GM18951 (cell line): ENCODE measurements at regions not wholly inside any gene's neighbourhood (a gene's known extent, or its start where the extent isn't known, plus 50 kb on each side); places are given as distances from the start of the nearest gene placed in this dataset.
"Not testable (repeated sequence)": the region's sequence is repeated elsewhere in the genome, so short reads cannot be mapped to it uniquely, and the experiment has no call there.

Source experiments
- POLR2A ChIP-seq: IDR thresholded peaks from 4 replicates; pipeline ENCODE4 v1.6.1; 2011; ENCODE audit warnings: mild to moderate bottlenecking; ENCODE audit not compliant: insufficient read length, insufficient read depth; ENCODE audit errors: extremely low read depth
- in situ Hi-C: fragments of 300-500 bp; cut with MboI; formaldehyde crosslinking; loops from one replicate; pipeline ENCODE4 v1.12.0; 2022; ENCODE audit warnings: low sequenced_read_pairs, mixed read lengths, inconsistent platforms; ENCODE audit not compliant: unreplicated experiment

GRCh38 chr1:234780531-234781162 lies 170.7 kb upstream of the IRF2BP2 start:
- no peak for TF ChIP-seq POLR2A
- in situ Hi-C loops, result no loop called here

DNA sequence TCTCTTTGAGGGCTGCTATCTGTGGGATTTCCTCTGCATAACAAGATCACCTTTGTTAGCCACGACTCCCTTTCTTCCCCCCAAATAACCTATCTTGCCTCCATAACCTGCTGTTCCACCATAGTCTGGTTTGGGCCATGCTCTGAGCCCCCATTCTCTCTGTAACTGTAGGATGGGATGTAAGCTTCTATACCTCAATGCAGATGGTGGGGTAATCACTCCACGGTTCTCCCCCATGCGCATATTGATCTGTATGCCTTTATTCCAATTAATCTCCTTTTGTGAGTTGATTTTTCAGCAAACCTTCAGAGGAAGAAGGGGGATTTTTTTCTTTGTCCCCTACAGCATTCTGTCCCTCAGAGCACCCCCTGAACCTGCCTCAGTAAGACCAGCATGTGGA lies 170.1 kb upstream of the IRF2BP2 start:
- in situ Hi-C loops, result no loop called here
- no peak for TF ChIP-seq POLR2A

GRCh38 chr1:234779600-234779999 lies 169.6 kb upstream of the IRF2BP2 start:
- in situ Hi-C loops, result not testable (repeated sequence)

DNA sequence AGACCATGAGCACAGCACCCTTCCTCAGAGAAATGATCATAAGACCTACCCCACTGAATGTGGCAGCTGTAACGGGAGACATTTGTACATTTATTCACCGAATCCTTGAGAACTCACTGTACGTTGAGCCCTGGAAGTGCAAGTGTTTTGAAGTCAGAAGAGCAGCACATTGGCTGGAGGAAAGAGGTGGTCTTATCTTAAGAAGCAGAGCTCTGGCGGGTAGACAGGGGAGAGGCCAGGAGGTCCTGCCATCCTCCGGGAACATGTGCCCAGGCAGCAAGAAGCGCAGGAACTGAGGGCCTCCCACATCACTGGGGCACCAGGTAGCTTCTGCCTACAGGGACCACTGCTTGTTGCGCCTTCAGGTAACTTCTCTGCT lies 169.2 kb upstream of the IRF2BP2 start:
- TF ChIP-seq POLR2A, result no peak
- in situ Hi-C loops, result no loop called here

DNA sequence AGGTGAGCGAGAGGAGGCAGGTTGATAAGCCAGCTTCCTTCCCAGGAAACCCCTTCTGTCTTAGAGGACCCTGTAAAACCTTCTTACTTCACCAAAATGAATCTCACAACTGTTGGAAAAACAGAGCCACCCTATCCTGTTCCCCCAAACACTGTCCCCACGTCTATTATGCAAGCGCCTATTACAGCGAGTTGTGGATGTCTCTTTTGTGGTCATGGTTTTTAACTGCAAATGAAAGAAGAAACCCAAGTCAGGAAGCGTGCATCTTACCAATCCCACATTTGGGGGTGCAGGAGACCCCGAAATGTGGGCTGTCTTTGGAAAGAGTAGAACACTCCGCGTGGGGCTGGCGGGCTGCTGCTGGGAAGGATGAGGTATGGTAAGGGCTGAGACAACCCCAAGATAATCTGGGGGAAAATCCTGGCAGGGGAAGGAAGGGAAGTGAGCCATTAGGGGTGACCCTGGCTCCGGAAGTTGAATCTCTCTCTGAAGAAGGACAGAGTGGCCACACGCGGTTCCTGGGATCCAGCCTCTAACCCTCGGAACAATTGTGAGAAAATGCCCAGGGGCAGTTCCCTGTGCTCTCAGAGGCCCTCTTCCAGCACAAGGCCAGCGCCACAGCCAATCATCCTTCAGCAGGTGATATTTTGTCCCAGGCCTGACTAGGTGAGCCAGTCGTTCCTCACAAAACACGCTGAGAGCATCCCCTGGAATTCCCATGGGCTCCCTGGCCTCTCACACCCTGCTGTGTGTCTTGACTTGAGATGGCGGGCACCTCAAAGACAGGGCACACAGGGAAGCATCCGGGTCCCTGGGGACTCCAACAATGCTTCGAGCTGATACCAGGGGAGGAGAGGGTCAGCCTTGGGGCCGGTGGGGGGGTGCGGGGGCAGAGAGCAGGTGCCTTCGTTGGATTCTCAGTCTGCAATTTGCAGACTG lies 168.5 kb upstream of the IRF2BP2 start:
- no peak for TF ChIP-seq POLR2A
- in situ Hi-C loops, result no loop called here

GRCh38 chr1:234777856-234778220 lies 167.9 kb upstream of the IRF2BP2 start:
- in situ Hi-C loops, result no loop called here
- no peak for TF ChIP-seq POLR2A

DNA sequence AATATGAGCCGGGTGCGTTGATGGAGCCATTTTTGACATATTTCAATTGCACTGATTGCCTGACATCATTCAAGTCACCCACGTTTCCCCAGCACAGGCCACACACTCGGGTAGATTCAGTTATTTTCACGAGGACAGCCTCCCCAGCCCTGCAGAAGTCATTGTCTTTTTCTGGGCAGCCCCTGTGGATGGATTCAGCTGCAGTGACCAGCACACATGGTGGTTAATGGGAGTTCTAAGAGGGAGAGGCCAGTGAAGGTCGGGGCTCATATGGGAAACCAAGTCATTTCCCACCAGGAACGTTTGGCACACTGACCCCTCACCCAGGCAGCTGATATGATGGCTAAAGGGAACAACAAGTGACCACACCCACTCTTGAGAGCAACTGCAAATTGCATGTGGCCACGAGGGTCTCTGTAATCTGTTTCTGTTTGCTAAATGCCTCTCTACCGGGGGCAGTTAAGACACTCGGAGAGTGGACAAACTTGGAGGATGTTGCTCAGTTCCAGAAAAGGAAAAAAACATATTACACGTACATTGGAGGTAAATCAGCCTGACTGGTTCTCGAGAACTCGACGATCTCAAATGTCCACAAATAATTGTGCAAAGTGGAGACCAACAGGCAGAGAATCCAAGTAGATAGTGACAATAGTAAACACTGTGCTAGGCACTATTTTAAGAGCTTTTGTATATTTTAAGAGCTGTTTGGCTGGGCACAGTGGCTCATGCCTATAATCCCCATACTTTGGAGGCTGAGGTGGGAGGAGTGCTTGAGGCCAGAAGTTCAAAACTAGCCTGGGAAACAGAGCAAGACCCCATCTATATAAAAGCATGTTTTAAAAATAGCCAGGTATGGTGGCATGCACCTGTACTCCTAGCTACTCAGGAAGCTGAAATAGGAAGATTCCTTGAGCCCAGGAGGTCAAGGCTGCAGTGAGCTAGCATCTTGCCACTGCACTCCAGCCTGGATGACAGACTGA lies 167.2 kb upstream of the IRF2BP2 start:
- in situ Hi-C loops, result no loop called here
- no peak for TF ChIP-seq POLR2A

GRCh38 chr1:234776256-234776875 lies 166.4 kb upstream of the IRF2BP2 start:
- no peak for TF ChIP-seq POLR2A
- in situ Hi-C loops, result no loop called here

- no peak for TF ChIP-seq POLR2A
- in situ Hi-C loops, result no loop called here
Observed at GRCh38 chr1:234775477-234776246, 165.7 kb upstream of the IRF2BP2 start.

GRCh38 chr1:234774971-234775370 lies 165.0 kb upstream of the IRF2BP2 start:
- in situ Hi-C loops, result loop anchor here (25.0 kb wide), 1 partner anchor 288 kb away; the partner anchor contains the start of gene TARBP1
- no peak for TF ChIP-seq POLR2A

DNA sequence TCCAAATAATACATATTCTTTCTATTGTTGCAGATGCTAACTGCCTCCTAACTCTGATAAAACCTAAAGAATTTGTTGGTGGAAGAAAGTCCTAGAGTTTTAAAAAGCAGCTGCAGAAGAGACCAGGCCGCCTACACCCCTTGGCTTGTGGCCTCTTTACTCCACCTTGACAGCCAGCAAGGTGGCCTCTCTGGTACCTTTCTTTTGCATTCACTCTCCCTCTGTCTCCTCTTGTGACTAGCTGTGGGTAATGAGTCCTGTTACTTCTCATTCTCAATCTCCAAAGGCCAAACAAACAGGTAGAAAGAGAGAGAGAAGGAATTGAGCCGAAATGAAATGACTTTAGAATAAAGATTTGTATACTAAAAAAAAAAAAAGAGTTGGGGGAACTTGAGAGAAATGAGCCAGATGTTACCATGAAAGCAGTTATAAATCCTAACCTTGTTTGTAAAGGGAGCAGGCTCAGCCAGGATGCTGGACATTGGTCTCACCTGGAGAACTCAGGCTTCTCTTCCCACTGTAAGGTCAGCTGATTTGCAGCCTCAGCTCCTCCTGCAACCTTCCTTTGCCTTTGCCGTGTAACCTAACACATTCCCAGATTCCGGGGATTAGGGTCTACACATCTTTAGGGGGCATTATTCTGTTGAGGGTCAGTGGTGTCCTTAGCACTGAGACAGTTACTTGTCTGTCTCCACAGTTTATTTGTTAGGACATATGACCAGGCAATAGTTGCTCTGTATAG lies 164.1 kb upstream of the IRF2BP2 start:
- no peak for TF ChIP-seq POLR2A
- in situ Hi-C loops, result loop anchor here (25.0 kb wide), 1 partner anchor 287 kb away; the partner anchor contains the start of gene TARBP1
